SIG-M5 treated with dmso at 0.1 percent for 504 hours (cell line): ENCODE measurements at regions not wholly inside any gene's neighbourhood (a gene's known extent, or its start where the extent isn't known, plus 50 kb on each side); places are given as distances from the start of the nearest gene placed in this dataset.
"Not testable (repeated sequence)": the region's sequence is repeated elsewhere in the genome, so short reads cannot be mapped to it uniquely, and the experiment has no call there.

Experiments used
- DNase-seq: peaks from one replicate; lab custom pipeline; 2025; ENCODE audit not compliant: unreplicated experiment; lab: John Stamatoyannopoulos, UW

- no peak for DNase-seq
Observed at GRCh38 chr2:129361688-129362087, 617.8 kb upstream of the RAB6C start.

- DNase-seq = no peak
Observed at GRCh38 chr2:129366263-129366662, 613.2 kb upstream of the RAB6C start.

- no peak for DNase-seq
Observed at GRCh38 chr2:129367107-129367506, 612.4 kb upstream of the RAB6C start.

GRCh38 chr2:129369437-129369836, 610.0 kb upstream of the RAB6C start:
- DNase-seq = no peak

GRCh38 chr2:129374452-129374851, 605.0 kb upstream of the RAB6C start:
- DNase-seq = no peak

GRCh38 chr2:129375632-129376425, 603.6 kb upstream of the RAB6C start:
- DNase-seq = no peak

GRCh38 chr2:129376426-129377077, 602.9 kb upstream of the RAB6C start:
- DNase-seq = no peak

- DNase-seq = no peak
Observed at GRCh38 chr2:129377078-129377469, 602.4 kb upstream of the RAB6C start.

- DNase-seq = no peak
Observed at GRCh38 chr2:129378186-129378585, 601.3 kb upstream of the RAB6C start.

- DNase-seq = no peak
Observed at GRCh38 chr2:129379411-129379810, 600.1 kb upstream of the RAB6C start.

- no peak for DNase-seq
Observed at GRCh38 chr2:129381789-129382188, 597.7 kb upstream of the RAB6C start.

GRCh38 chr2:129388870-129389269, 590.6 kb upstream of the RAB6C start:
- DNase-seq = no peak

GRCh38 chr2:129393816-129394215, 585.6 kb upstream of the RAB6C start:
- no peak for DNase-seq

GRCh38 chr2:129396980-129397599, 582.4 kb upstream of the RAB6C start:
- DNase-seq = peak; percentile 37

GRCh38 chr2:129400826-129401225, 578.6 kb upstream of the RAB6C start:
- no peak for DNase-seq

- no peak for DNase-seq
Observed at GRCh38 chr2:129402076-129402475, 577.4 kb upstream of the RAB6C start.

- no peak for DNase-seq
Observed at GRCh38 chr2:129404000-129404685, 575.3 kb upstream of the RAB6C start.

GRCh38 chr2:129408570-129408969, 570.9 kb upstream of the RAB6C start:
- no peak for DNase-seq

GRCh38 chr2:129417041-129417440, 562.4 kb upstream of the RAB6C start:
- DNase-seq = not testable (repeated sequence)

GRCh38 chr2:129422028-129422427, 557.4 kb upstream of the RAB6C start:
- no peak for DNase-seq

- no peak for DNase-seq
Observed at GRCh38 chr2:129428086-129428660, 551.3 kb upstream of the RAB6C start.
